Keratinocyte (primary cell): ENCODE measurements at regions not wholly inside any gene's neighbourhood (a gene's known extent, or its start where the extent isn't known, plus 50 kb on each side); places are given as distances from the start of the nearest gene placed in this dataset.

Experiments used
- EZH2 ChIP-seq: IDR thresholded peaks from one replicate; pipeline ENCODE4 v1.6.1; 2012; ENCODE audit warnings: inconsistent platforms, mild to moderate bottlenecking, low read length, moderate library complexity
- TF ChIP-seq, protein P1 (sequence below), 3 experiments: IDR thresholded peaks in 1 of 3; conservative IDR thresholded peaks in 1 of 3; optimal IDR thresholded peaks in 1 of 3; 2 replicates in 2 of 3; 3 replicates in 1 of 3; pipeline versions ENCODE3 to v1.5.1; 2011; ENCODE audit warnings: low read length in 3 of 3, mild to moderate bottlenecking in 3 of 3, moderate library complexity in 2 of 3, control low read depth in 1 of 3, inconsistent platforms in 1 of 3; ENCODE audit not compliant: insufficient read depth in 2 of 3; ENCODE audit errors: extremely low read depth in 1 of 3

DNA sequence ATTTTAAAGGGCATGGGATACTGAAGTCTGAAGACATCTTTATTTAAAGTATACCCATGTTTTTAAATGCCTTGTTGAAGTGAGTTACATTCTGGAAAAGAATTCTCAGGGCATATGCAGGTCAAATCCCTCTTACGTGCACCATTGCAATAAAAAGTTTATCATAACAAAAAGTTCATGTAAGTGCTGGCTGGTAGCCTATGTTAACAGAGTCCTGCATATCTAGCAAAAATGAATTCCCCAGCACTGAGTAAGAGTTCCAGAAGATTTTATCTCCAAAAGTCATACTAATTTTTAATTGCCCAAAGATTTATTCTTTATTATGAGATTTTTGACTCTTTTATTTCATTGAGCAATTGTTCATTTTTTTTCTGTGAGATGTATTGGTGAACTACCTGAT is 104.7 kb upstream of the ROBO1 start:
- TF ChIP-seq EZH2 = no peak
- TF ChIP-seq, protein P1, sequence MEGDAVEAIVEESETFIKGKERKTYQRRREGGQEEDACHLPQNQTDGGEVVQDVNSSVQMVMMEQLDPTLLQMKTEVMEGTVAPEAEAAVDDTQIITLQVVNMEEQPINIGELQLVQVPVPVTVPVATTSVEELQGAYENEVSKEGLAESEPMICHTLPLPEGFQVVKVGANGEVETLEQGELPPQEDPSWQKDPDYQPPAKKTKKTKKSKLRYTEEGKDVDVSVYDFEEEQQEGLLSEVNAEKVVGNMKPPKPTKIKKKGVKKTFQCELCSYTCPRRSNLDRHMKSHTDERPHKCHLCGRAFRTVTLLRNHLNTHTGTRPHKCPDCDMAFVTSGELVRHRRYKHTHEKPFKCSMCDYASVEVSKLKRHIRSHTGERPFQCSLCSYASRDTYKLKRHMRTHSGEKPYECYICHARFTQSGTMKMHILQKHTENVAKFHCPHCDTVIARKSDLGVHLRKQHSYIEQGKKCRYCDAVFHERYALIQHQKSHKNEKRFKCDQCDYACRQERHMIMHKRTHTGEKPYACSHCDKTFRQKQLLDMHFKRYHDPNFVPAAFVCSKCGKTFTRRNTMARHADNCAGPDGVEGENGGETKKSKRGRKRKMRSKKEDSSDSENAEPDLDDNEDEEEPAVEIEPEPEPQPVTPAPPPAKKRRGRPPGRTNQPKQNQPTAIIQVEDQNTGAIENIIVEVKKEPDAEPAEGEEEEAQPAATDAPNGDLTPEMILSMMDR (optimal IDR thresholded peaks at IDR 0.05 in 1 of 3, IDR thresholded peaks at IDR 0.05 in 1 of 3, conservative IDR thresholded peaks at IDR 0.05 in 1 of 3; ENCODE audit: extremely low read depth in 1 of 3, insufficient read depth in 2 of 3, low read length in 3 of 3) = no peak
